Panc1 (cell line): ENCODE measurements at regions not wholly inside any gene's neighbourhood (a gene's known extent, or its start where the extent isn't known, plus 50 kb on each side); places are given as distances from the start of the nearest gene placed in this dataset.

Experiments
- ATAC-seq: fragments of 200-7000 bp; cut with Tn5 transposase; 2 replicates; pipeline ENCODE4 v1.9.1; 2020; ENCODE audit warnings: mild to moderate bottlenecking, moderate library complexity
- BruUV-seq: library from RNA; stranded (reverse); fragments of 400-500 nt; replicated peaks from 2 replicates; lab custom pipeline; 2021; lab: Mats Ljungman, UMichigan
- CTCF ChIA-PET: fragments of 300-600 bp; sonication (Branson Sonifier 250); formaldehyde crosslinking; loops from one replicate; lab custom pipeline; 2022; ENCODE audit warnings: antibody characterized with exemption; lab: Charles Lee
- POLR2A ChIA-PET: fragments of 300-600 bp; sonication (Branson Sonifier 250); formaldehyde crosslinking; loops from one replicate; lab custom pipeline; 2022; ENCODE audit warnings: antibody characterized with exemption; lab: Charles Lee
- DNase-seq: peaks from one replicate; pipeline ENCODE4 v3.0.0-alpha.2; 2010; ENCODE audit warnings: low read depth, low spot score
- H3K27ac ChIP-seq: 2 replicates; pipeline ENCODE4 v1.5.1; 2011; ENCODE audit warnings: mild to moderate bottlenecking, low read length, inconsistent platforms
- H3K27me3 ChIP-seq: fragments of 200-500 bp; sonication (Bioruptor generic); 2 replicates; pipeline ENCODE4 v1.6.0; 2014; ENCODE audit warnings: low read length, inconsistent platforms; ENCODE audit not compliant: control insufficient read depth, insufficient read depth
- H3K36me3 ChIP-seq: fragments of 200-500 bp; sonication (Bioruptor generic); 2 replicates; pipeline ENCODE4 v1.5.1; 2014; ENCODE audit warnings: inconsistent platforms, mild to moderate bottlenecking, low read length, moderate library complexity; ENCODE audit not compliant: control insufficient read depth, insufficient read depth
- H3K4me1 ChIP-seq: 2 replicates; pipeline ENCODE4 v1.5.1; 2011; ENCODE audit warnings: inconsistent platforms, mild to moderate bottlenecking, low read length, moderate library complexity; ENCODE audit not compliant: control insufficient read depth, insufficient read depth
- H3K4me3 ChIP-seq, 2 experiments: 2 replicates each; pipeline ENCODE4 v1.5.1; 2011 to 2012; ENCODE audit warnings: low read depth in 2 of 2, low read length in 2 of 2, mild to moderate bottlenecking in 2 of 2, inconsistent platforms in 1 of 2, moderate library complexity in 1 of 2
- H3K9me3 ChIP-seq: fragments of 200-500 bp; sonication (Bioruptor generic); 2 replicates; pipeline ENCODE4 v1.5.1; 2014; ENCODE audit warnings: low read depth, mild to moderate bottlenecking, inconsistent platforms, low read length, moderate library complexity; ENCODE audit not compliant: control insufficient read depth, insufficient read depth
- POLR2AphosphoS5 ChIP-seq: IDR thresholded peaks from 2 replicates; pipeline ENCODE4 v1.6.1; 2012; ENCODE audit warnings: mild to moderate bottlenecking, low read depth, low read length, moderate library complexity
- SIN3A ChIP-seq: IDR thresholded peaks from 2 replicates; pipeline ENCODE4 v1.6.1; 2012; ENCODE audit warnings: low read depth, mild to moderate bottlenecking, low read length, moderate library complexity, borderline replicate concordance; ENCODE audit not compliant: insufficient read depth
- TCF7L2 ChIP-seq: IDR thresholded peaks from 2 replicates; pipeline ENCODE4 v1.6.1; 2011; ENCODE audit warnings: mild to moderate bottlenecking, low read depth, low read length, inconsistent platforms
- in situ Hi-C: cut with HindIII; loops from 2 replicates; pipeline ENCODE4 v1.10.0; 2016; ENCODE audit warnings: low sequenced_read_pairs, low pct_unique_long_range_greater_than_20kb
- intact Hi-C: fragments of 100-400 bp; cut with micrococcal nuclease; formaldehyde crosslinking; loops from one replicate; pipeline ENCODE4 v1.10.0; 2022; ENCODE audit not compliant: unreplicated experiment
- TF ChIP-seq, protein P1 (sequence below), 2 experiments: IDR thresholded peaks; 2 replicates each; pipeline ENCODE4 v1.6.1; 2011 to 2012; ENCODE audit warnings: low read depth in 2 of 2, control low read depth in 1 of 2, low read length in 1 of 2, mild to moderate bottlenecking in 1 of 2, moderate library complexity in 1 of 2; ENCODE audit not compliant: insufficient read depth in 1 of 2
- TF ChIP-seq, protein P2 (sequence below): fragments of 450-650 bp; IDR thresholded peaks from 2 replicates; pipeline ENCODE4 v1.5.1; 2017; ENCODE audit warnings: mild to moderate bottlenecking

DNA sequence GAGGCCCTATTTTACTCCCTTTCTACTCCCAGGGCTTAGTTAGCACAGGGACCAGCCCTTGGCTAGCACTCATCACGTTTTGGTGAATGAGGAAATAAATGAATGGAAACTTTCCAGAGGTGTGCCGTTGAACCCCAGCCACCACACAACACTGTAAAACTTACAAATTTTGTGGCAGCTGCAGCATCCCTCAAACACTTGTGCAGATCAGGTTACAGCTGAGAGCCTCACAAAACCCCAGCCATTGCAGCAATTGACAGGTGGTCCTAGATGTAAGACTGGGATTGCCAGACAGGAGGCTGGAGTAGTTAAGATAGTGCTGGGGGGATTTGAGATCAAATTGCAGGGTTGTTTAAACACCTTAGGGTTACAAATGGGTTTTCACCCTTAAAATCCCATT is 482.2 kb upstream of the KIF2A start:
- in situ Hi-C loops, result no loop called here
- BruUV-seq, result no TSS peak
- Histone ChIP-seq H3K4me1 (no peaks in the 10 kb centered on the region), H3K27me3 (peaks cover 15% of the 10 kb centered on the region), H3K4me3 (no peak overlapping the region), H3K27ac (no peak overlapping the region), H3K36me3 (no peaks in the 10 kb centered on the region), H3K9me3 (no peaks in the 10 kb centered on the region)
- POLR2A ChIA-PET, result no interaction called here
- no peak for DNase-seq
- CTCF ChIA-PET, result no interaction called here
- TF ChIP-seq, protein P1, sequence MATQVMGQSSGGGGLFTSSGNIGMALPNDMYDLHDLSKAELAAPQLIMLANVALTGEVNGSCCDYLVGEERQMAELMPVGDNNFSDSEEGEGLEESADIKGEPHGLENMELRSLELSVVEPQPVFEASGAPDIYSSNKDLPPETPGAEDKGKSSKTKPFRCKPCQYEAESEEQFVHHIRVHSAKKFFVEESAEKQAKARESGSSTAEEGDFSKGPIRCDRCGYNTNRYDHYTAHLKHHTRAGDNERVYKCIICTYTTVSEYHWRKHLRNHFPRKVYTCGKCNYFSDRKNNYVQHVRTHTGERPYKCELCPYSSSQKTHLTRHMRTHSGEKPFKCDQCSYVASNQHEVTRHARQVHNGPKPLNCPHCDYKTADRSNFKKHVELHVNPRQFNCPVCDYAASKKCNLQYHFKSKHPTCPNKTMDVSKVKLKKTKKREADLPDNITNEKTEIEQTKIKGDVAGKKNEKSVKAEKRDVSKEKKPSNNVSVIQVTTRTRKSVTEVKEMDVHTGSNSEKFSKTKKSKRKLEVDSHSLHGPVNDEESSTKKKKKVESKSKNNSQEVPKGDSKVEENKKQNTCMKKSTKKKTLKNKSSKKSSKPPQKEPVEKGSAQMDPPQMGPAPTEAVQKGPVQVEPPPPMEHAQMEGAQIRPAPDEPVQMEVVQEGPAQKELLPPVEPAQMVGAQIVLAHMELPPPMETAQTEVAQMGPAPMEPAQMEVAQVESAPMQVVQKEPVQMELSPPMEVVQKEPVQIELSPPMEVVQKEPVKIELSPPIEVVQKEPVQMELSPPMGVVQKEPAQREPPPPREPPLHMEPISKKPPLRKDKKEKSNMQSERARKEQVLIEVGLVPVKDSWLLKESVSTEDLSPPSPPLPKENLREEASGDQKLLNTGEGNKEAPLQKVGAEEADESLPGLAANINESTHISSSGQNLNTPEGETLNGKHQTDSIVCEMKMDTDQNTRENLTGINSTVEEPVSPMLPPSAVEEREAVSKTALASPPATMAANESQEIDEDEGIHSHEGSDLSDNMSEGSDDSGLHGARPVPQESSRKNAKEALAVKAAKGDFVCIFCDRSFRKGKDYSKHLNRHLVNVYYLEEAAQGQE (IDR thresholded peaks at IDR 0.05; ENCODE audit: insufficient read depth in 1 of 2, low read depth in 2 of 2, low read length in 1 of 2), result no peak
- TF ChIP-seq POLR2AphosphoS5 (no peak), TCF7L2 (no peak), SIN3A (no peak)
- TF ChIP-seq, protein P2, sequence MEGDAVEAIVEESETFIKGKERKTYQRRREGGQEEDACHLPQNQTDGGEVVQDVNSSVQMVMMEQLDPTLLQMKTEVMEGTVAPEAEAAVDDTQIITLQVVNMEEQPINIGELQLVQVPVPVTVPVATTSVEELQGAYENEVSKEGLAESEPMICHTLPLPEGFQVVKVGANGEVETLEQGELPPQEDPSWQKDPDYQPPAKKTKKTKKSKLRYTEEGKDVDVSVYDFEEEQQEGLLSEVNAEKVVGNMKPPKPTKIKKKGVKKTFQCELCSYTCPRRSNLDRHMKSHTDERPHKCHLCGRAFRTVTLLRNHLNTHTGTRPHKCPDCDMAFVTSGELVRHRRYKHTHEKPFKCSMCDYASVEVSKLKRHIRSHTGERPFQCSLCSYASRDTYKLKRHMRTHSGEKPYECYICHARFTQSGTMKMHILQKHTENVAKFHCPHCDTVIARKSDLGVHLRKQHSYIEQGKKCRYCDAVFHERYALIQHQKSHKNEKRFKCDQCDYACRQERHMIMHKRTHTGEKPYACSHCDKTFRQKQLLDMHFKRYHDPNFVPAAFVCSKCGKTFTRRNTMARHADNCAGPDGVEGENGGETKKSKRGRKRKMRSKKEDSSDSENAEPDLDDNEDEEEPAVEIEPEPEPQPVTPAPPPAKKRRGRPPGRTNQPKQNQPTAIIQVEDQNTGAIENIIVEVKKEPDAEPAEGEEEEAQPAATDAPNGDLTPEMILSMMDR, result no peak
- ATAC-seq, result no peak
- intact Hi-C loops, result no loop called here

DNA sequence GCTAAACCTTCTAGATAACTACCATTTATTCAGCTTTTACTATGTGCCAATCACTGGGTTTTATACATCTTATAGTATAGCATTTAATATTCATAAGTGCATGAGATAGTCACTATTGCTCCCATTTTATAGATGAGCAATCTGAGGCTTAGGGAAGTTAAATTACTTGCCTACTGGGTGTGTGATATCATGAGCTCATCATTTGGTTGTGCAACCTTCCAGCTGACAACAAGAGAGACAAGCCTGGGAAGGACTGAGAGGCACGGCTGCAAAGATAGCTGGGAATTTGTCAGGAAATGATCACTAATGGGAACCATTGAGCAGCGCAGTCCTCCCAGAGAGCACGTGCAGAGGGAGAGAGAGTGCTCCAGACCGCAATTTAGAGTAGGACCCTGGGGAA is 481.6 kb upstream of the KIF2A start:
- ChIA-PET POLR2A (no interaction called here), CTCF (no interaction called here)
- Histone ChIP-seq H3K27me3 (peaks cover 9% of the 10 kb centered on the region), H3K36me3 (no peaks in the 10 kb centered on the region), H3K4me1 (no peaks in the 10 kb centered on the region), H3K27ac (no peak overlapping the region), H3K4me3 (no peak overlapping the region), H3K9me3 (no peaks in the 10 kb centered on the region)
- TF ChIP-seq POLR2AphosphoS5 (no peak), TCF7L2 (no peak), SIN3A (no peak)
- TF ChIP-seq, protein P2, result no peak
- TF ChIP-seq, protein P1 (IDR thresholded peaks at IDR 0.05; ENCODE audit: insufficient read depth in 1 of 2, low read depth in 2 of 2, low read length in 1 of 2), result no peak
- no peak for DNase-seq
- in situ Hi-C loops, result no loop called here
- BruUV-seq, result no TSS peak
- no peak for ATAC-seq
- intact Hi-C loops, result no loop called here
